ENCODE measurements at regions not wholly inside any gene's neighbourhood (a gene's known extent, or its start where the extent isn't known, plus 50 kb on each side); places are given as distances from the start of the nearest gene placed in this dataset.
A peak's percentile ranks its signal among the peaks of the same experiment; 100 is the strongest.
"Not testable (repeated sequence)": the region's sequence is repeated elsewhere in the genome, so short reads cannot be mapped to it uniquely, and the experiment has no call there.

DNA sequence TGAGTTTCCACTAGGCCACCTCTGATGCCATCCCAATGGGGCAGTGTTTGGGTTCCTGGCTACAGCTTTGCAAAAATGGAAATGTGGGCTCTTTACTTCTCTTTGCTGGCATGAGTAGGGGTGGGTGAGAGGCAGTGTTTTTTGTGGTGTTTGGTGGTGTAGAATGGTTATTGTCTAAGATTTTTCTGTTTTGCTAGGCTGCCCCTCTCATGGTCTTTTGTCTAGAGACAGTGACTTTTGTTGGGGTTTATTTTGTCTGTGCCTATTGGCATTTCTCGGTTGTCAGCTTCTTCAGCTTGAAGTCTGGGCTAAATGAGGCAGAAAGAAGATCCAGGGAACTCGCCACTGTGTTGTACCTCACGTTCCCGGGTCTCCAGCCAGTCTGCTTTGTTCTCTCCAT, 112.1 kb downstream of the CENPF start:
- DNase-seq, result no peak

DNA sequence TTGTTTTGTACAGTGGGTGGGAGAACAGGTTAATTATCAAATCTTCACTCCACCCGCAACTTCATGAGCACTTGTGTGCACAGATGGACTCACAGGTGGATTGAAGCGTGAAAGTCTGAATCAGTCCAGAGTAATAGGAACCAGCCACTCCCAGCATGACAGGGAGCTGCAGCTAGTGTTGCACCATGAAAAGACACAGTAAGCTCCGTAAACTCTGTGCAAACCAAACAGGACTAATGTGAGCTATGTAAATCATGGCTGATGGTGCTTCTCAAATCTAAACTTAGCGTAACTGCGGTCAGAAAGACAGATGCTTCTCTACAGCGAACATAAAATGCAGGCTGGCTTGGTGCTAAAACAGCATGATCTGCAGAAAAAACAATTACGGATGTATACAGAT, 114.4 kb downstream of the CENPF start:
- DNase-seq, result peak; percentile 9

DNA sequence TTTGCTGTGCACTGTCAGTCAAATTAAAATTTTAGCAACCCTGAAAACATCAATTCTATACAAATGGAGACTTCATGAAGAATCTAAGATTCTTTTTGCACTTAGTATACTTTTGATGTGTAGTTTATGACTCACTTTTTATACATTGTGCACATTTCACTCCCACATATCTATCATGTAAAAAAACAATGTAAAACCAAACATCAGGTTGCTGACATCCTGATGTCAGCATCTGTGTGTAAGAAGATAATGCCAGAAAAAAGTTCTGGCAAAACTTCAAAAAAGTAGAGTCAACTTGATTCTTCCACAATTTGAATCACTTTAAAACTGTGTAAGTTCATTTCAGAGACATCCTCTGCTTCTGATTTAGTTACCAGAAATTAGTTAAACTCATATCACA, 115.7 kb downstream of the CENPF start:
- no peak for DNase-seq

DNA sequence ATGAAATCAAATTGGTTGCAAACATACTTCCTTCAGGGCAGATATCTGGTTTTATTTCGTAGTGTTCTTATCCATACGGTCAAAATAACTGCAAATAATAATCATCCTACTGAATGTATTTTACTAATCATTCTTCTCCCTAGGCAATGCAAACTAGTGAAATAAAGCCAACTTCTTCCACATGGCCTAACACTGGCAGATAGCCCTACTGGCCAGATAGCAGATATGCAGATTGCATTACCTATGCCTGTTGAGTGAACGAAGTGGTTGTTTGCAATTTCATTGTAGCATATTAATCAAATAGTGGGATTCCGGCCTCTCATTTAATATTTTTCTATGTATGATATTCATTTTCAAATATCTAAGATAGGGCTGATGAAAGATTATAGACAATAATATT, 116.2 kb downstream of the CENPF start:
- no peak for DNase-seq

DNA sequence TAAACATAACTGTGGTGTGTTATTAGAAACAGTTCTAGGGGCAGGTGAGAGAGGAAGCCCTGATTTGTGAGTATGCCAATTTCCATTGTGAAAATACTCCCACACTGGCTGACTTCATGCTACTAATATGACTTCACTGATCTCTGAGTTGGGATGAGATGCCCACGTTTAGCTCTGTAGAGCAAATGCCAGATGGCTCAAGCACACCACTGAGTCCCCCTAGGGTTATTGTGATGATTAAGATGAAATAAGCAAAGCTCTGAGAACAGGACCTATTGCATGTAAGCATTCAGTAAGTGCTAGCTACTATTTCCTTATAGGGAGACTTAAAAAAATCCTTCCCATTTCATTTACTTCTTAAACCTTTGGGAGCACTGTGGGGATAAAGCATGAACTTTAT, 117.6 kb downstream of the CENPF start:
- no peak for DNase-seq

DNA sequence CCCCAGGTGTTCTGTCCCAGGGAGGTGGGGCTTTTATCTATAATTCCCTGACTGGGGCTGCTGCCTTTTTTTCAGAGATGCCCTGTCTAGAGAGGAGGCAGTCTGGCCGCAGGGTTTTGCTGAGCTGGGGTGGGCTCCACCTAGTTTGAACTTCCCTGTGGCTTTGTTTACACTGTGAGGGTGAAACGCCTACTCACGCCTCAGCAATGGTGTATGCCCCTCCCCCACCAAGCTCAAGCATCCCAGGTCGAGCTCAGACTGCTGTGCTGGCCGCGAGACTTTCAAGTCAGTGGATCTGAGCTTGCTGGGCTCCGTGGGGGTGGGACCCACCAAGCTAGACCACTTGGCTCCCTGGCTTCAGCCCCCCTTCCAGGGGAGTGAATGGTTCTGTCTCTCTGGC, 124.3 kb downstream of the CENPF start:
- DNase-seq, result no peak

DNA sequence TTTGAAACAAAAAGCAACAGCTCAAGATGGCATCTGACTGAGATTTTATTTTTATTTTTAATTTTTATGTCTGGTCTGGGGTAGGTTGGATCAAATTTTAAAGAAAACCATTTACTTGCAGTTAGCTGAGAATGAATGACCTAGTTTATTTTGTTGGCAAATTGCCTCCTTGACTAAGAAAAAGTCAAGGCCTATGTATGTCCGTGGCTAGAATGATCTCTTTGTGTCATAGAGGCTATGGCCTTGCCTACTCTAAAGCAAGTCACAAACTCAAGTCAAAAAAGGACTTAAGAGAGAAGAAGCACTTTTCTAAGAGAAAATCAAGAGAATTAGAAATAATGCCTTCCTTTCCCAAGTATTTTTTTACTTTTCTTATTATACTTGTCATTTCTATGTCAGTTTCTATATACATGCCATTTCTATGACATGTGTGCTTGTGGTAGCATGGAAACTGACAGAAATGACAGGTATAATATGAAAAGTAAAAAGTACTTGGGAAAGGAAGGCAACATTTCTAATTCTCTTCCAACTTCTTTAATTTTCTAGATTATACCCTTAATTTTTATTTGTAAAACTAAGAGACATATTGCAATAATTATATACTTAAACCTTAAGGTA, 136.7 kb downstream of the CENPF start:
- DNase-seq, result no peak

DNA sequence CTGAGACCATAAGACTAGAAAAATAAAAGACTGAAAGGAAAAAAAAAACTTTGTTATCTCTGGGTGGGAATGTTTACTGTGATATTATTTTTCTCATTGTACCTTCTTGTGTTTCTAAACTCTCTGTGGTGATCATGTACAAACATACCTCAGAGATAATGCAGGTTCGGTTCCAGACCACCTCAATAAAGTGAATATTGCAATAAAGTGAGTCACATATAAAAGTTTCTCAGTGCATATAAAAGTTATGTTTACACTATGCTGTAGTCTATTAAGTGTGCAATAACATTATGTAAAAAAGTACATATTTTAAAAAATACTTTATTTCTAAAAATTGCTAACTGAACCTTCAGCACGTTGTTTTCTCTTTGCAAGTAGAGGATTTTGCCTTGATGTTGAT, 137.5 kb downstream of the CENPF start:
- no peak for DNase-seq

DNA sequence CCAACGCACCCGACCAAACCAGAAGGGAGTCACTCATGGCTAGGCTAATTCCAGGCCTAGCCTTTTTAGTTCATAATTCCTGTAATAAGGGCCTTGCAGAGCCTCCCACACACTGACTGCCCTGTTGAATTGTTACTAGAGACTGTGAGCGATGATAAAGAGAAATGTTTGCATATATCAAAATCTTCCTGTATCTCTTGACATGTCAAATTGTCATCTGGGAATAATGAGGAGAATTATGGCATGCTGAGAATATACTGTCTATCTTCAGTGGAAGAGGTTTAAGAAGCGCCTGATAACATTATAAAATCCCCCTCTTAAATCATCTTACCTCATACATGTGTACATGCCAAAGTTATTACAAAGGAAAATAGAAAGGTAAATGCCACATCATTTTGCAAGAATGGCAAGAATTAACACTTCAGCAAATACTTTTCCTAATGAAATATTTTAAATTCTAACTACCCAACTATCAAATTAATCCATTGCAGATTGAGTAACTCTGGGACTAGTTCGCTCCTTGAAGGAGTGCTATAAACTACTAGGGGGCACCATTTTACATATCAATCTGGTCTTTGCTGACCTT, 144.1 kb downstream of the CENPF start:
- no peak for DNase-seq

DNA sequence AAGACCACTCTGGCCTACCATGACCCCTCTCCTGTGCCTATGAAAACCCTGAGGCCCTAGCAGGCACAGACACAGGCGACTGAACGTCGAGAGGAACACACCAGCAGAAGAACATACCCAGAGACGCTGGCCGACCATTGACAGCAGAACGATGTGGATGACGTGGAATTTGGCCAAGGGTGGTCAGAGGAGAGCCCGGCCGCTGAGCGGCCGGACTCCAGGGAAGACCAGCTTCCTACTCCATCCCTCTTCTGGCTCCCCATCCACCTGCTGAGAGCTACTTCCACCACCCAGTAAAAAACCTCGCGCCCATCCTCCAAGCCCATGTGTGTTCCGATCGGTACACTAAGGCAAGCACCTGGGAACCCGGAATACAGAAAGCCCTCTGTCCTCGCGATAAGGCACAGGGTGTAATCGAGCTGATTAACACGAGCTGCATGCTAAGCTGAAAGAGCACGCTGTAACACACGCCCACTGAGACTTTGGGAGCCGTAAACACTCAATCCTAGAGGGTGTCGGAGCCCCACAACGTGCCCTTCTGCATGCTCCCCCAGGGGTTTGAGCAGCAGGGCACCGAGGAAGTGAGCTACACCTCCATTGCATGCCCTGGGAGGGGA, 150.3 kb downstream of the CENPF start:
- no peak for DNase-seq

DNA sequence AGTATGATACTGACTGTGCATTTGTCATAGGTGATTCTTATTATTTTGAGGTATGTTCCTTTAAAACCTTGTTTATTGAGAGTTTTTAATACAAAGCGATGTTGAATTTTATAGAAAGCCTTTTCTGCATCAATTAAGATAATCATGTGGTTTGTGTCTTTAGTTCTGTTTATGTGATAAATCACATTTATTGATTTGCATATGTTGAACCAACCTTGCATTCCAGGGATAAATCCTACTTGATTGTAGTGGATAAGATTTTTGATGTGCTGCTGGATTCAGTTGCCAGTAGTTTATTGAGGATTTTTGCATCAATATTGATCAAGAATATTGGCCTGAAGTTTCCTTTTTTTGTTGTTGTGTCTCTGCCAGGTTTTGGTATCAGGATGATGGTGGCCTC, 158.0 kb downstream of the CENPF start:
- no peak for DNase-seq

DNA sequence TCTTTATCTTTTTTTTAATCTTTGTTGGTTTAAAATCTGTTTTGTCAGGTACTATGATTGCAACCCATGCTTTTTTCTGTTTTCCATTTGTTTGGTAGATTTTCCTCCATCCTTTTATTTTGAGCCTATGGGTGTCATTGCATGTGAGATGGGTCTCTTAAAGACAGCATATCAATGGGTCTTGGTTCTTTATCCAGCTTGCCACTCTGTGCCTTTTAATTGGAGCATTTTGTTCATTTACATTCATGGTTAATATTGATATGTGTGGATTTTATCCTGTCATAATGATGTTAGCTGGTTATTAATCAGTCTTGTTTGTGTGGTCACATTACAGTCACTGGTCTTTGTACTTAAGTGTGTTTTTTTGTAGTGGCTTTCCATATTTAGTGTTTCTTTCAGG, 159.9 kb downstream of the CENPF start:
- DNase-seq, result no peak

DNA sequence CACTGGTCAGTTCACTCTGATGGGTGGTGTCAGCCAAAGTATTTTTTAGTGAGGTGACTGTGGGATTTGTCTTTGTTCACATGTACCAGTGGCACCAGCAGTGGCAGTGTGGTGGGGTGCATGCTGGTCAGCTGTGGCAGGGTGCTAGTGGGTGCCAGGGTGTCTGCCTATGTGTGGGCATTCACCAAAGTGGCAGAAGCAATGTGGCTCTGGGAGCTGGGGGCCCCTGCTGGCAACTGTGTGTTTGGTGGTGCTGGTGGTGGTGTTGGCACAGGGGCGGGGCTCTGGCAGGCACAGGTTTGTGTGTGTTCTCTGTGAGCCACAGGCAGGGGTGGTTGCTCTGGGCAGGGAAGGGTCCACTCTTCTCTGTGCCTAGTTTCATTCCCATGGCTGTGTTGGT, 161.5 kb downstream of the CENPF start:
- DNase-seq, result no peak

DNA sequence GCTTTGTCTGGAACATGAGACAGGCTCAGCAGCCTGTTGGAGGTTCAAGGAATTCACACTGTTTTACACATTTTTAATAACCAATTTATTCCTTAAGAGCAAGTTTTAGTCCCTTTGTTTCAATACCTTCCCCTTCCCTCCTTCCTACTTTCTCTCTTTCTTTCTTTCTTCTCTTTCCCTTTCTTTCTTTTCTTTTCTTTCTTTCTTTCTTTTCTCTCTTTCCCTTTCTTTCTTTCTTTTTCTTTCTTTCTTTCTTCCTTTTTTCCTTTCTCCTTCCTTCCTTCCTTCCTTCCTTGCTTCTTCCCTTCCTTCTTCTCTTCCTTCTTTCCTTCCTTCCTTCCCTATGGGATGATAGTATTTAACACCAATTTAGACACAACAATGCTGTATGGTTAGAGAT, 164.2 kb downstream of the CENPF start:
- no peak for DNase-seq

DNA sequence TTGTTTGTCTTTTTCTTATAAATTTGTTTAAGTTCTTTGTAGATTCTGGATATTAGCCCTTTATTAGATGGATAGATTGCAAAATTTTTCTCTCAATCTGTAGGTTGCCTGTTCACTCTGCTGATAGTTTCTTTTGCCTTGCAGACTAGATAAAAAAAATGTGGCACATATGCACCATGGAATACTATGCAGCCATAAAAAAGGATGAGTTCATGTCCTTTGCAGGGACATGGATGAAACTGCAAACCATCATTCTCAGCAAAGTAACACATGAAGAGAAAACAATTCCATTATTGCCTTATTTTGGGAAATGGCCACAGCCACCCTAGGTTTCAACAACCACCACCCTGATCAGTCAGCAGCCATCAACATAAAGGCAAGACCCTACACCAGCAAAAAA, 166.7 kb downstream of the CENPF start:
- DNase-seq, result not testable (repeated sequence)

DNA sequence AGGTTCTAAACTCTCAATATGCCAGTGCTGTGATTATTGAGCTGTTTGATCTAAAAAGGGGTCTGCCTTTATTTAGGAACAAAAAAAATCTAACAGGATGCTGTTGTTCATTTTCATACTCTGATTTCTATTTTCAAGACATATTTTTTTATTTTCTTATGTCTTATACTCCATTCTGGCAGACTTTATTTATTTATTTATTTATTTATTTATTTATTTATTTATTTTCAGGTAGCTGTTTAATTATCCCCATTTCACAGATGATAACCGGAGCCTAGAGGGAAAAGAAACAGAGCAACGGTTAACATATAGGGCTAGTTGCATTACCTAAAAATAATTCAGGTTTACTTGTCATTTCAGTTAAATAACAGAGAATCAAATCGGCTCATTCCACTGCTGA, 174.4 kb downstream of the CENPF start:
- no peak for DNase-seq

DNA sequence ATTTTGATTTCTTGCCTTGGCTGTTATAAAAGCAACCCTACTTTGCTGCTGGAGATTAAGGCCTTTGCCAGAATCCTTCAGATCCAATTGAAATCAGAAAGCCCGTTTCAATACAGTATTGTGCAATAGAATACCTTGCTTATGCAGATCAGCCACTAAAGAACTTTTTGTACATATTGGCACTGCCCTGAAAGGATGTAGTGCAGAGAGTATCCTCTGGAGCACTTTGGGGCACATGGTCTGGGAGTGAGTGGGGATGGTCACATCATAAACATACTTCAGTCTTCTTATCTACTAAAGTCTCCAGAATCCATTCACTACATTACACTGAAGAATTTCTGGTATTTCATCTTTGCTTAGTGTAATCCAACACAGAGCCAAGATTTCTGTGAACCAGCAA, 189.0 kb downstream of the CENPF start:
- DNase-seq, result no peak

DNA sequence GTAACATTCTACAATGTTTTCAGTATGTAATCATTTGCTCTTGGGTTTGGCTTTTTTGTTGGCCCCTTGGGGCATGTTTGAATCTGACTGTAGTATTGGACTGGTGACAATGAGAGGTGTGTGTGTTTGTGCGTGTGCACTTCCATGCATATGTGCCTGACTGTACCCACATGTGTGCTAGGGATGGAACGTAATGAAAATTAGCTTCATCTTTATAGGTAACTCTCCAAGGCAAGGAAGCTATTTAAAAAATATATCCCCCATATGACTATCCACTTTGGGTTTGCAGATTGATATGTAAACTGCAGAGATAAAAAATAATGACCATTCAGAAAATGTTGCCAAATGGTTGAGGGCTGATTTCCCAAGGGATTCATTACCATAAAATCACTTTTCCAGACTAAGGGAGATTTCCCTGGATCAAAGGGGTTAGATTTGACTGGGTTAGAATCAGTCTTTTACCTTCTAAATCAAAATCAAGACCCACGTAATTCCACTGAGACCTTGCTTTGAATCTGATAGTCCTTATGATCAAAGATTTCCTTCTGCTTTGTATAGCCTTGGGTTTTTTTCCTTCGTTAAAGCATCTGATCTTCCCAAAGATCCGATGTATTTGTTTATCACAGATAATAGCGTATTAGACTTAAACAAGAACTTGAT, 189.7 kb downstream of the CENPF start:
- no peak for DNase-seq

DNA sequence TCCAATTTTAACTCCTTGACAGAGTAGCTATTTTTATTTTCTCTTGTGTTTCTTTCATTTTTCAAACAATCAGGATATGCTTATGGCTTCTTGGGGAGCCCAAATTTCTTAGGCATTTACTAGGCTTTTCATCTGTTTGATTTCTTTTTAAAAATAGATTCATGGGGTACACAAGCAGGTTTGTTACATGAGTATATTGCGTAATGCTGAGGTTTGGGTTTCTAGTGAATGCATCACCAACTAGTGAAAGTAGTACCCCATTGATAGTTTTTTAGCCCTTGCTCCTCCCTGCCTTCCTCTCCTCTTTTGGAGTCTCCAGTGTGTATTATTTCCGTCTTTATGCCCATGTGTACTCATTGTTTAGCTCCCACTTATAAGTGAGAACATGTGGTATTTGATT, 190.7 kb downstream of the CENPF start:
- no peak for DNase-seq

DNA sequence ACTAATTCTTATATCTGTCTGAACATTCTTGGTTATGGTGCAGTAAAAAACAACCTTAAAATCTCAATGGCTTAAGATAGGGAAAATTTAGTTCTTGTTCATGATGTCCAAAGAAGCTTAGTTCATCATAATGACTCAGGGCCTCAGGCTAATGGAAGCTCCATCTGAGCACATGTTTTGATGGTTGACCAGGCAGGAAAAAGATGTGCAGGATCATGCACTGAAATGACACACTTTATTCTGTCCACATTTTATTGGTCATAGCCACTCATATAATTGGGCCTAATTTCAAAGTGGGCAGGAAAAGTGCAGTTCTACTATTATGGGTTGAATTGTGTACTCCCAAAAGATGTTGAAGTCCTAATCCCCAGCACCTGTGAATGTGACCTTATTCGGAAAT, 198.2 kb downstream of the CENPF start:
- no peak for DNase-seq

DNA sequence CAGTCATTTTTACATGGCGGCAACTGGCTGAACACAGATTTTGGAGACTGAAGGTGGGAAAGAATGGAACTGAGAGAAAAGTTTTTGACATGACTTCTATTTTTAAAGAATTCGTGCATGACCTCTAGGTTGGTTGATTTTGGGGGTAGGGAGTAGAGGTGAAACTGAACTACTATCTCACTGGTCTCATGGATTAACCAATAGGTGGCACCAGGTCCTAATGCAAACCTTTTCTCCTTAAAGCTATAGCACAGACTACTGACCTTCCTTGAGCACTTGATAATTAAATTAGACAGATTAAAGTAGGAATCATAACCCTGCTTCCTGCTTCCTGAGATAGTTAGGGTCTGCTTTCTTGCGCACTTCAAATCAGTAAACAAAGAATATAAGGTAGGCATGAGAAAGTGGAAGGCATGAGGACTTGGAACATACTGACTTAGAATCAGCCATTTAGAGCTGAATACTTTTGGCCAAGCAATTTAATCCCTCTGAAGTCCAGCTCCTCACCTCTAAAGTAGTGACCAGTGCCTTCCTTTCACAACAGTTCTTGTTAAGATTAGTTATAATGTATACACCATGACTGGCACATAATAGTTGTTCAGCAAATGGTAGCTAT, 206.0 kb downstream of the CENPF start:
- peak; percentile 30 for DNase-seq

DNA sequence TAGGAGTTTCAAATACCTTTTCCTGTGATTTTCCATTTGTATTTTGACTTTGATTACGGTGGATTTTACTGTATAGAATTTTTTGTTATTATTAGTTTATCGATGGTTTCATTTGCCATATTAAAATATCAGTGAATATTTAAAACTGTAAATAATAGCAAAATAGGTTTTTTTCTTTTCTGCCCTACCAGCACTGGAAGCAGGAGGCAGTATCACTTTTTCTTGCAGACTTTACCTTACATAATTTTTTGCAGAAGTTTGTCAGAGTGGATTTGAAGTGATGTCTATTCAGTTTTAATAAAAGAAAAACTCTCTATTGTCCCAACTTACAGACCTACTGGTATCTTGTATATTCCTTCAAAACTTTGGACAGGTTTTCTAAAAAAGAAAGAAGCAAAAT, 213.6 kb downstream of the CENPF start:
- DNase-seq, result no peak

DNA sequence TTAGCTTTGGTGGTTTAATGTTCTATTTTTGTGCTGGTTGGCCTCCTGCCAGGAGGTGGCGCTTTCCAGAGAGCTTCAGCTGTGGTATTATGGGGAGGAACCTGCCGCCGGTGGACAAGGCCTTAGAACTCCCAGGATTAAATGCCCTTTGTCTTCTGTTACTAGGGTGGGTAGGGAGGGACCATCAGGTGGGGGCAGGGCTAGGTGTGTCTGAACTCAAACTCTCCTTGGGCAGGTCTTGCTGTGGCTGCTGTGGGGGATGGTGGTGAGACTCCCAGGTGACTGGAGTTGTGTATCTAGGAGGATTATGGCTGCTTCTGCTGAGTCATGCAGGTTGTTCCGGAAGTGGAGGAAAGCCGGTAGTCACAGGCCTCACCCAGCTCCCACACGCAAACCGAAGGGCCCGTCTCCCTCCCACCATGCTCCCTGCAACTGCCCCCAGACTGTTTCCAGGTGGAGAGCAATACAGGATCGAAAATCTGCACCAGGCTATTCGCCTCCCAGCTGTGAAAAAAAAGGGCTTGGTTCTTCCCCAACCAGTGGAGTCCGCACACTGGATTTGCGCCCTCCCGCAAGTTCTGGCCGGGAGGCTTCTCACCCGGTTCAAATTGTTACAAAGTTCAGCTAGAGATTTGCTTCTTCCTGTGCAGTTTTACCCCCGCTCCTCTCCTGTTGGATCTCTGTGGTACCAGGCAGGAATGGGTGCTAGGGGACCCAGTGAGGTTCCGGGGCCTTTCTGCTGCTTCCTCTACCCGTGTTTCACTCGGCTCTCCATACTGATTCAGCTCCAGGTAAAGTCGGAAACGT, 220.5 kb downstream of the CENPF start:
- no peak for DNase-seq

Data from NCI-H1694 treated with DMSO at 0.1 percent for 48 hours (cell line).